Suprapubic skin (tissue), 3 donors: ENCODE measurements at regions not wholly inside any gene's neighbourhood (a gene's known extent, or its start where the extent isn't known, plus 50 kb on each side); places are given as distances from the start of the nearest gene placed in this dataset.

Experiments used
- POLR2AphosphoS5 ChIP-seq, 3 donors: sonication (generic); formaldehyde crosslinking; IDR thresholded peaks; one replicate each; pipeline ENCODE4 v1.6.1; 2017; ENCODE audit warnings: antibody characterized with exemption in 3 of 3
- TF ChIP-seq, protein P1 (sequence below), 2 donors: fragments of 200-600 bp in 1 of 2; fragments of 450-650 bp in 1 of 2; sonication (generic) in 1 of 2; IDR thresholded peaks; one replicate each; pipeline ENCODE4 v1.5.1; 2016 to 2019; ENCODE audit warnings: antibody characterized with exemption in 2 of 2, mild to moderate bottlenecking in 1 of 2, moderate library complexity in 1 of 2

DNA sequence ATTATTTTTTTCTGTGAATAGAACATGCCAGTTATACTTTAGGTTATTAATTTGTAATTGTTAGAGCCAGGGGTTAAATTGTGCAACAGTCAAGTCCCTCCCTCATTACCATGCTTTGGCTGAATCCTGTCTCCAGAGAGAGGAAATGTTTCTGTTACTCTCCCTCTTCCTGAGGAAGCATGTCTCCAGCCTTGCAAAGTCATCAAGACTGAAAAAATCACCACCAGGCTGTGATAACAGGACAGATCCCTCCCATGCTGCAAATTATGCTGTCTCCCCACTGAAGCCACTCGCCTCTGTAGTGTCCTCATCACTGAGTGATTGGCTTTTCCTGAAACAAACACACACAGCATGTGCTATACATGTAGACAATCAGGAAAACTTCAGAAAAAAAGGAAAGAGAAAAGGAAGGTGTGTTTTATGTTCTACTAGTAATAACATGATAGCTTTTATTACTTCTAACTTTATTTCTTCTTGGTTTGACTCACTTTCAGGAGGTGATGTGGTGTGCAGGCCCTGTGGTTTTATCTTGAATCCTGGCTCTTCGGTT lies 290.0 kb upstream of the JAG1 start:
- TF ChIP-seq, protein P1, sequence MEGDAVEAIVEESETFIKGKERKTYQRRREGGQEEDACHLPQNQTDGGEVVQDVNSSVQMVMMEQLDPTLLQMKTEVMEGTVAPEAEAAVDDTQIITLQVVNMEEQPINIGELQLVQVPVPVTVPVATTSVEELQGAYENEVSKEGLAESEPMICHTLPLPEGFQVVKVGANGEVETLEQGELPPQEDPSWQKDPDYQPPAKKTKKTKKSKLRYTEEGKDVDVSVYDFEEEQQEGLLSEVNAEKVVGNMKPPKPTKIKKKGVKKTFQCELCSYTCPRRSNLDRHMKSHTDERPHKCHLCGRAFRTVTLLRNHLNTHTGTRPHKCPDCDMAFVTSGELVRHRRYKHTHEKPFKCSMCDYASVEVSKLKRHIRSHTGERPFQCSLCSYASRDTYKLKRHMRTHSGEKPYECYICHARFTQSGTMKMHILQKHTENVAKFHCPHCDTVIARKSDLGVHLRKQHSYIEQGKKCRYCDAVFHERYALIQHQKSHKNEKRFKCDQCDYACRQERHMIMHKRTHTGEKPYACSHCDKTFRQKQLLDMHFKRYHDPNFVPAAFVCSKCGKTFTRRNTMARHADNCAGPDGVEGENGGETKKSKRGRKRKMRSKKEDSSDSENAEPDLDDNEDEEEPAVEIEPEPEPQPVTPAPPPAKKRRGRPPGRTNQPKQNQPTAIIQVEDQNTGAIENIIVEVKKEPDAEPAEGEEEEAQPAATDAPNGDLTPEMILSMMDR (IDR thresholded peaks at IDR 0.05) = no peak
- TF ChIP-seq POLR2AphosphoS5 (IDR thresholded peaks at IDR 0.05) = no peak
